Dendritic cell treated with granulocyte-macrophage colony-stimulating factor and Interleukin-4, amounts not matched to agents 40 ng/mL and 50 ng/mL, for 4 days (primary cell): ENCODE measurements at regions not wholly inside any gene's neighbourhood (a gene's known extent, or its start where the extent isn't known, plus 50 kb on each side); places are given as distances from the start of the nearest gene placed in this dataset.

Source experiments
- H3K27ac Mint-ChIP-seq: one replicate; pipeline ENCODE4 v1.8.0; 2022; ENCODE audit warnings: mild to moderate bottlenecking, mixed read lengths
- H3K27me3 Mint-ChIP-seq: one replicate; pipeline ENCODE4 v1.8.0; 2022; ENCODE audit warnings: mild to moderate bottlenecking, mixed read lengths
- H3K36me3 Mint-ChIP-seq: one replicate; pipeline ENCODE4 v1.8.0; 2022; ENCODE audit warnings: low read depth, mixed read lengths
- H3K4me1 Mint-ChIP-seq: one replicate; pipeline ENCODE4 v1.8.0; 2022; ENCODE audit warnings: low read depth, mixed read lengths
- H3K4me3 Mint-ChIP-seq: one replicate; pipeline ENCODE4 v1.8.0; 2022; ENCODE audit warnings: mild to moderate bottlenecking, moderate library complexity, mixed read lengths
- H3K9me3 Mint-ChIP-seq: one replicate; pipeline ENCODE4 v1.8.0; 2022; ENCODE audit warnings: mixed read lengths
- intact Hi-C: fragments of 100-400 bp; cut with micrococcal nuclease; formaldehyde crosslinking; loops from one replicate; pipeline ENCODE4 v1.15.0; 2022

DNA sequence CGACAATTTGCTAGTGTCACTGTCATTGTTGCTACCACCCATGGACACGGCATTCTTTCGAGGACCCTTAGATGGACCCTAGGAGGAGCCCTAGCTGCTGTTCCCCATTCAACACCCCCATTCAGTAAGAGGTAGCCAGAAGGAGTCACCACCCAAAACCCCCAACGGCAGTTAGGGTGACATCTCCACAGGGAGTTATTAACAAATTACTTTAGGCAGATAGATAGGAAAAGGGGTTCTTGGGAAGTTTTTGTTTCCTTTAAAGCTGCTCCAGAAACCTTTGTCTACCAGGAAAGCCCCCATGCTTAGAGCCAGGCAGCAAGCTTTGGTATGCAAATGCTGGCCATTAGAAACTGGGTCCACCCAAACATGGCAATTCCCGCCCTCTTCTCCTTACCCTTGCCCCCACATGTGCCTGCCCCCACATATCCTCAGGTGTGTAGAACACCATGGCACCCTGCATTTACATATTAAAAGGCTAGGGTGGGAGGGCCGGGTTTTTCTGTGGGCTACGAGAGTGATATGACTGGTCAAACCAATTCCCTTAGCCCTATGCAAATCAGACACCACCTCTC lies 190.9 kb downstream of the SLITRK6 start:
- no peak overlapping the region for H3K27ac Mint-ChIP-seq
- H3K4me1 Mint-ChIP-seq, result no peaks in the 10 kb centered on the region
- H3K27me3 Mint-ChIP-seq, result no peaks in the 10 kb centered on the region
- peaks cover 35% of the 10 kb centered on the region for H3K9me3 Mint-ChIP-seq
- no peak overlapping the region for H3K4me3 Mint-ChIP-seq
- intact Hi-C loops, result no loop called here
- H3K36me3 Mint-ChIP-seq, result no peaks in the 10 kb centered on the region

DNA sequence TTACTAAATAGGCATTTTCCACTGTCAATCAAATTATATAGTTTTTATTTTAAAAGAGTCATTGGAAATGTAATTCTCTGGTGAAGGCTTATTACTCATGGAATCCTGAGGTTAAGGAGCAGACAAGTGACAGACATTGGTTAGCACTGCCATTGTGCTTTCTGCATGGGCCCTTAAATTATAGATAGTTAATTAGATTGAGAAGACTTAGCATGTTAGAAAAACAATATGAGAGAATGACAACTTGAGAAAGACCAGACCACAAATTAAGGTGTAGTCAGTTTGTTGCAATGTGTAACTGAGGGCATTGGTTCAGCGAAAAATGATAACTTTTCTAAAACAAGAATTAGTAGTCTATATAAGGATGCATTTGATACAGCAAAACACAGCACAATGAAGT lies 195.5 kb downstream of the SLITRK6 start:
- no peaks in the 10 kb centered on the region for H3K36me3 Mint-ChIP-seq
- no peaks in the 10 kb centered on the region for H3K27me3 Mint-ChIP-seq
- intact Hi-C loops, result no loop called here
- no peak overlapping the region for H3K27ac Mint-ChIP-seq
- peaks cover 36% of the 10 kb centered on the region for H3K9me3 Mint-ChIP-seq
- H3K4me3 Mint-ChIP-seq, result no peak overlapping the region
- no peaks in the 10 kb centered on the region for H3K4me1 Mint-ChIP-seq

DNA sequence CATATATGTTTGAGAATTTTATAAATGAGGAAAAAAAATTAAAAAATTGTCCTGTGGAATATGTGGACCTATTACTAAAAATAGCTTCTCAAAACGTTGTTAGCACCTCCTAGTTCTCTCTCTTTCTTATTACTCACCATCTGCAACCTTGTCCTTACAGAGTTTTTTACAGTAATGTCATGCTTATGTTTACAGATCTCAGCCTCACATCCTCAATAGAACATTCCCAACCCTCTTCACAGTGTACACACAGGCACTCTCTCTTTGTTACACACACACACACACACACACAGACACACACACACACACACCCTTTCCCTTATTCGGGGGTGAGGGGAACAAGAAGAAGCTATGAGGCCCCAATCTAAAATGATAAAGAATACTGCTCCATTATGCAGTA lies 197.7 kb downstream of the SLITRK6 start:
- no peaks in the 10 kb centered on the region for H3K4me1 Mint-ChIP-seq
- H3K27ac Mint-ChIP-seq, result no peak overlapping the region
- peaks cover 24% of the 10 kb centered on the region for H3K9me3 Mint-ChIP-seq
- no peaks in the 10 kb centered on the region for H3K27me3 Mint-ChIP-seq
- no peak overlapping the region for H3K4me3 Mint-ChIP-seq
- intact Hi-C loops, result no loop called here
- no peaks in the 10 kb centered on the region for H3K36me3 Mint-ChIP-seq

DNA sequence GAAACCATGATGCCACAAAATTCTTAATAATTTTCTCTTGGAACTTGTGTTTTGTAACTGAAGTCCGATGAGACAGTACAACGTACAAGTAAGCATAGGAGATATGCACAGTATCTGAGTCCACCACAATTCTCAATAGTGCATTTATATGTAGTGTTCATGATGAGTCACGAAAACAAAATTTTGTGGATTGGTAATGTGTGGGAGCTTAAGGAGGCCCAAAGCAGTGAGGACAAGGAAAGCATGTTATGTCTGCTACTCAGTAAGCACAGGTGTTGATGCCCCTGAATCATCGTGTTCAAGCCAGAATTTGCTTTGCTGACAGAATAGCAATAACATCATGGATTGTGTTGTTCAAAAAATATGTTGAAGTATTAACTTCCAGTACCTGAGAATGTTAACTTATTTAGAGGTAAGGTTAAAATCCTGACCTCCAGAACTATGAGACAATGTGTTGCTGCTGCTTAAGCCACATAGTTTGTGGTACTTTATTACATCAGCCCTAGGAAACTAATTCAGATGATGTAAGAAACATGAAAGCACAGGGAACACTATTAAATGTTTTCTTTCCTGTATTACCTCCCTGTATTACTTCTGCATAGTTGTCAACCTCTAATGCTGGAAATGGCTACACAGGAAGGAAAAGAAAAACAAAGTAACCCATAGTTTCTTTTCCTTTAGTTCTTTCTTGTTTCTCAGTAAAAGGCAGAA lies 201.3 kb downstream of the SLITRK6 start:
- Mint-ChIP-seq H3K4me1 (no peaks in the 10 kb centered on the region), H3K9me3 (peaks cover 18% of the 10 kb centered on the region), H3K27ac (no peak overlapping the region), H3K4me3 (no peak overlapping the region), H3K36me3 (no peaks in the 10 kb centered on the region), H3K27me3 (no peaks in the 10 kb centered on the region)
- intact Hi-C loops, result no loop called here

DNA sequence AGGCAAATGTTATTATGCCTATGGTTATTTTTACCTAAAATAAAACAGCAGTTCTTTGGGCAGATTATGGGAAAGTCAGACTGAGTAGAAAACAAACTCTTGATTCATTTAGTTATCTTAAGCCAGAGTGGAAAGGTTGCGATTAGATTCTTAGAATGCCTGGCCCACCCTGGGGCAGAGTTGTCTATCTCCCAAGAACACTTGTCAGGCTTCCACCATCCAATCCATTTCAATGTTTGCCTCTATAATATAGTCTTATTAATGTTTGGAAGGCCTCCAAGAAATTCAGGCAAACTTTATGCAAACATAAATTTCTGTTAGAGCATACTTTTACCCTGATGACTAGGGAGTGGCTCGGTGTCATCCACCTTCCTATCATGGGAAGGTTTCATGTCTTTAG lies 207.0 kb downstream of the SLITRK6 start:
- intact Hi-C loops, result no loop called here

DNA sequence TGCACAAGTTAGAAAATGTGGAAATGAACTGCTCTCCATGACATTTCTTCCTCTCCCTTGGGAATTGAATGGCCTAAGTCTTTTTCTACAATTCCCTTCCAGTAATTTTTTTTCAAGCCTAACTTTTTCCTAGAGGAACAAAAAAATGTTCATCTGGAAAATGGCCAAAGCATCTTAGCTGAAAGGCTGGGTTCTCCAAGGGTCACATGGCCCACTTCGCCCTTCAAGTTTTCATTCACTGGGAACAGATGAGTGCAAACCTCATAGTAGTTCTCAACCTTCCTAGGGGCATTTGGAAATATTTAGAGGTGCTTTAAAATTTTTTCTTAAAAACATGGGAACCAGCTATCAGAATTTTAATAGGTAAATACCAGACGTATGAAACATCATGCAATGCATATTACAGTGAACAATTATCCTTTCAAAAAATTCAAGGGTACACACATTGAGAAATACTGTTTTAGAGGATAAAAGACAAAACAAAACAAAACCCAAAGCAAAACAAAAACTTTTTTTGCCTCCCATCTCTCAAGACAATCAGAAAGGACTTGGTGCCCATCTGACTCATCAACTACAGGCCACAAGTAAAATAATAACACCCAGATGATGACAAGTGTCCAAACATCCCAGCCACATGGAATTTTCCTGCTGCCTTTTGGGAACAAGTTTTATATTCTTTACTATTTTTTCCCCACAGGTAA lies 208.8 kb downstream of the SLITRK6 start:
- intact Hi-C loops, result no loop called here
- Mint-ChIP-seq H3K27me3 (no peaks in the 10 kb centered on the region), H3K4me3 (no peak overlapping the region), H3K9me3 (peaks cover 24% of the 10 kb centered on the region), H3K4me1 (no peaks in the 10 kb centered on the region), H3K27ac (no peak overlapping the region), H3K36me3 (no peaks in the 10 kb centered on the region)

More for the DNA sequence above, 207.0 kb downstream of the SLITRK6 start:
- peaks cover 17% of the 10 kb centered on the region for H3K9me3 Mint-ChIP-seq
- H3K36me3 Mint-ChIP-seq, result no peaks in the 10 kb centered on the region
- no peak overlapping the region for H3K4me3 Mint-ChIP-seq
- no peaks in the 10 kb centered on the region for H3K4me1 Mint-ChIP-seq
- H3K27ac Mint-ChIP-seq, result no peak overlapping the region
- H3K27me3 Mint-ChIP-seq, result no peaks in the 10 kb centered on the region

DNA sequence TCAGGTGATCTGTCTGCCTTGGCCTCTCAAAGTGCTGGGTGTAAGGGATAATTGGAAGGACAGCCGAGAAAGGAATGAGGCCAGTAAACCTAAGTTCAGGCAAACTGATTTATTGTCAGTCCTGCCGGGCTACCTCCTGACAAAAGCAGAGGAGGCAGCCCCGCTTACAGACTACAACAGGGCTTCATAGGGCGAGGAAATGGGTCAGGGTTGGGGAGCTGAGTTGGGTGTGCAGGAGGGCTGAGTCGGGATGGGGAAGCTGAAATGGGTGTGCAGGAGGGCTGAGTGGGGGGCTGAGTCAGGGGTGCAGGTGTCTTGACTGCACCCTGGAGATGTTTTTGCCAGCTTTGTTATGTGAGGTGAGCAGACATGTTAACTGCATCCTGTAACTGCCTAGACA lies 210.2 kb downstream of the SLITRK6 start:
- H3K9me3 Mint-ChIP-seq, result peaks cover 20% of the 10 kb centered on the region
- no peak overlapping the region for H3K27ac Mint-ChIP-seq
- no peak overlapping the region for H3K4me3 Mint-ChIP-seq
- H3K36me3 Mint-ChIP-seq, result no peaks in the 10 kb centered on the region
- H3K4me1 Mint-ChIP-seq, result no peaks in the 10 kb centered on the region
- H3K27me3 Mint-ChIP-seq, result no peaks in the 10 kb centered on the region
- intact Hi-C loops, result no loop called here

DNA sequence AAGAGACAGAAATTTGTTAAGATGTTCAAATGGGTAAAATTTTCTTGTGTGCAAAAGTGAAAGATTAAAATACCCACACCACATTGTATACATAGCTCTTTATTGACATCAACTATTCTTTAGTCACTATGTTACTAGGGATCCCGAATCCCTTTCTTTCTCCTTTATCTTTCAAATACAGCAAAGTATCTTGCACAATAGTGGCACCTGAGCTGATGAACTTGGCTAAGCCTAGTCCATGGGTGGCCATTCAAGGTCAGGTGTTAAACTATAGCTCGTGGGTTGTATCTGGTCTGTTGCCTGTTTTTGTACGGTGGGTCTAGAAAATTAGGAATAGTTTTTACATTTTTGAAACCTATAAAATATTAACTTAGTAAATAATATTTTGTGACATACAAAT lies 210.9 kb downstream of the SLITRK6 start:
- no peaks in the 10 kb centered on the region for H3K36me3 Mint-ChIP-seq
- intact Hi-C loops, result no loop called here
- no peaks in the 10 kb centered on the region for H3K4me1 Mint-ChIP-seq

DNA sequence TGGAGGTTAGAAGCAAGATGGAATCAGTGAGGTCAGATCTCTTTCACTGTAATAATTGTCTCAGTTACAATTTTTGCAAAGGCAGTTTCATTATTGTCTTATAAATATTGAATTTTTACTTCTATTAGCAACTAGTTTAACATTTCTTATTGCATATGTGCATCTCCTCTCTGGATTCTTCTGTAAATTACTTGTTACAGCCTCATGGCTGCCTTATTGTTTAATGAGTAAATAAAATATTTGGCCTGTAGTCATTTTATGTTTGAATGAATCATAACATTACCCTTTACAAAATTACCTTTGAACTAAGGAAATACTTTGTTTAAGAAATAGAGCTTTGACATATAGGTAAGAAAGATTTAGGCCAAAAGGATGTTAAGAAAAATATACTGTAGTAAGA lies 212.4 kb downstream of the SLITRK6 start:
- no peak overlapping the region for H3K4me3 Mint-ChIP-seq
- no peaks in the 10 kb centered on the region for H3K27me3 Mint-ChIP-seq
- no peak overlapping the region for H3K27ac Mint-ChIP-seq
- no peaks in the 10 kb centered on the region for H3K4me1 Mint-ChIP-seq
- H3K9me3 Mint-ChIP-seq, result peaks cover 20% of the 10 kb centered on the region
- intact Hi-C loops, result no loop called here
- H3K36me3 Mint-ChIP-seq, result no peaks in the 10 kb centered on the region

More for the DNA sequence above, 210.9 kb downstream of the SLITRK6 start:
- Mint-ChIP-seq H3K27me3 (no peaks in the 10 kb centered on the region), H3K4me3 (no peak overlapping the region), H3K27ac (no peak overlapping the region), H3K9me3 (peaks cover 20% of the 10 kb centered on the region)

DNA sequence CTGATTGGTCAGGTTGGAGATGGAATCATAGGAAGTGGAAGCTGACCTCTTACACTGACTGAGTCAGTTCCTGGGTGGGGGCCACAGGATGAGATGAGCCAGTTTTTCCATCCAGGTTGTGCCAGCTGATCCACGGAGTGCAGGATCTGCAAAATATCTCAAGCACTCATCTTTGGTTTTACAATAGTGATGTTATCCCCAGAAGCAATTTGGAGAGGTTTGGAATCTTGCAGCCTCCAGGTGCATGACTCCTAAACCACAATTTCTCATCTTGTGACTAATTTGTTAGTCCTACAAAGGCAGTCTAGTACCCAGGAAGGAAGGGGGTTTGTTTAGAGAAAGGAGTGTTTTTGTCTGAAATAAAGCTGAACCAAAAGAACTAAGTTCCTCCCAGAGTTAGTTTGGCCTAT lies 212.8 kb downstream of the SLITRK6 start:
- no peaks in the 10 kb centered on the region for H3K4me1 Mint-ChIP-seq
- H3K36me3 Mint-ChIP-seq, result no peaks in the 10 kb centered on the region
- no peak overlapping the region for H3K27ac Mint-ChIP-seq
- H3K4me3 Mint-ChIP-seq, result no peak overlapping the region
- peaks cover 20% of the 10 kb centered on the region for H3K9me3 Mint-ChIP-seq
- intact Hi-C loops, result no loop called here
- H3K27me3 Mint-ChIP-seq, result no peaks in the 10 kb centered on the region

DNA sequence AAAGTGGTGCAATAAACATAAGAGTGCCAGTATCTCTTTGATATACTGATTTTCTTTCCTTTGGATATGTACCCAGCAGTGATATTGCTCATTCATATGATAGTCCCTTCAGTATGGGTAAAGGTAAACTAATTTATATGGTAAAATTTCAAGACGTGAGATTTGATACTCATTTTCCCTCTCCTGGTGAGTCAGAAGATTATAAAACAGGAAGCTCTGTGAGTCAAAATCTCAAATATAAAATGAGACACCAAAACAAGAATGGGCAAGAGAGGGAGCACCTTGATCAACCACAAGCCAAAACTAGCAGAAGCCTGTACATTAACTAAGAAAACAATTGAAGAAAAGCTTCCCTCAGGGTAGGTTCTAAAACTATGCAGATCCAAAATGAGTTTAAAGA lies 216.3 kb downstream of the SLITRK6 start:
- intact Hi-C loops, result no loop called here
- no peaks in the 10 kb centered on the region for H3K4me1 Mint-ChIP-seq
- no peak overlapping the region for H3K4me3 Mint-ChIP-seq
- H3K36me3 Mint-ChIP-seq, result no peaks in the 10 kb centered on the region
- H3K9me3 Mint-ChIP-seq, result peaks cover 12% of the 10 kb centered on the region
- no peak overlapping the region for H3K27ac Mint-ChIP-seq
- H3K27me3 Mint-ChIP-seq, result no peaks in the 10 kb centered on the region

DNA sequence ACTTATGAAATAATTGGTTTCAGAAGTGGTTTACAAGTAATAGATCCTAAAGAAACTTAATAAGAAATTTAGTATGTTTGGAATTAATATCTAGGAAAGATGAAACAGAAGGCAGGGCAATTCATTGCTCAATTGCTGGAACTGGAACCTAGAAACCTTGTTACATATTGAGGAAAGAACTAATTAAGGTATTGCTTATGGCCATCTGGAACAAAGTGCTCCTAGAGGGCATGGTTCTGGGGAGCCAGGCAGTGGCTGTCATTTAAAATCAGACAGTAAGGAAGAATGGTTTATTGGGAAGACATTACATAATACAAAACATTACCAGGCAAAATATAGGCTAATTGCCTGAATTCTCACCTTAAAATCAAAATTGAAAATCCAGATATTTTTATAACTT lies 224.1 kb downstream of the SLITRK6 start:
- Mint-ChIP-seq H3K4me3 (no peak overlapping the region), H3K27me3 (no peaks in the 10 kb centered on the region), H3K36me3 (no peaks in the 10 kb centered on the region), H3K9me3 (peaks cover 10% of the 10 kb centered on the region), H3K4me1 (no peaks in the 10 kb centered on the region), H3K27ac (no peak overlapping the region)
- intact Hi-C loops, result no loop called here

DNA sequence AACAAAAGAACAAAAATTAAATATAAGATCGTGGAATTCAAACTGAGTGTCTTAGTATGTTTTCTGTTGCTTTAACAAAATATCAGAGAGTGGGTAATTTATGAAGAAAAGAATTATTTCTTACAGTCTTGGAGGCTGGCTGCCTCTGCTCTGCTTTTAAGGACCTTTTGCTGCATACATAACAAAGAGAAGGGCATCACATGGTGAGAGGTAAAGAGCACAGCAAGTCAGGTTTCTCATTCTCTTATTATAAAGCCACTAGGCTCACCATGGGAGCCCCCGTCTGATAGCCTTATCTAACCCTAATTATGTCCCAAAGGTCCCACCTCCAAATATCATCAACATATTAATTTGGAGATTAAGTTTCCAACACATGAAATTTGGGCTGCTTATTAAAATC lies 231.3 kb downstream of the SLITRK6 start:
- intact Hi-C loops, result no loop called here
- no peak overlapping the region for H3K4me3 Mint-ChIP-seq
- H3K27me3 Mint-ChIP-seq, result no peaks in the 10 kb centered on the region
- peaks cover 23% of the 10 kb centered on the region for H3K9me3 Mint-ChIP-seq
- H3K4me1 Mint-ChIP-seq, result no peaks in the 10 kb centered on the region
- H3K36me3 Mint-ChIP-seq, result no peaks in the 10 kb centered on the region
- no peak overlapping the region for H3K27ac Mint-ChIP-seq

DNA sequence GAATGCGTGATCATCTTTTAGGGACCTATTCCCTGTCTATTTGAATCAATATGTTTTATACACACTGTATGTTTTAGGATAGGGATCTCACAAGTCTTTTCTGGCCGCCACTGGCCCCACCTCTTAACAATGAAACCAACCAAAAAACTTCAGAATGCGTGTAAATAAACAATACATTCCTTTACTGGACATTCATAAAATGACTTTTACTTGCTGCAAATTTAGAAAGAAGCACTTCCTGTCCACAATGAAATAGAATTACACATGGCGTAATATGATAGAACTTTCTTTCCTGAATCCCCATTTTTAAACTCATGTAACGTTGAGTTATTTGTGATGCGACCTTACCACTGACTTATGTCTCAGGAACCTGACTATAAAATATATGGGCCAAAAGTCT lies 233.6 kb downstream of the SLITRK6 start:
- H3K27me3 Mint-ChIP-seq, result no peaks in the 10 kb centered on the region
- intact Hi-C loops, result no loop called here

More for the DNA sequence above, 233.6 kb downstream of the SLITRK6 start:
- Mint-ChIP-seq H3K27ac (no peak overlapping the region), H3K4me3 (no peak overlapping the region), H3K36me3 (no peaks in the 10 kb centered on the region), H3K9me3 (peaks cover 29% of the 10 kb centered on the region), H3K4me1 (no peaks in the 10 kb centered on the region)
